ENCODE measurements at regions not wholly inside any gene's neighbourhood (a gene's known extent, or its start where the extent isn't known, plus 50 kb on each side); places are given as distances from the start of the nearest gene placed in this dataset.

DNA sequence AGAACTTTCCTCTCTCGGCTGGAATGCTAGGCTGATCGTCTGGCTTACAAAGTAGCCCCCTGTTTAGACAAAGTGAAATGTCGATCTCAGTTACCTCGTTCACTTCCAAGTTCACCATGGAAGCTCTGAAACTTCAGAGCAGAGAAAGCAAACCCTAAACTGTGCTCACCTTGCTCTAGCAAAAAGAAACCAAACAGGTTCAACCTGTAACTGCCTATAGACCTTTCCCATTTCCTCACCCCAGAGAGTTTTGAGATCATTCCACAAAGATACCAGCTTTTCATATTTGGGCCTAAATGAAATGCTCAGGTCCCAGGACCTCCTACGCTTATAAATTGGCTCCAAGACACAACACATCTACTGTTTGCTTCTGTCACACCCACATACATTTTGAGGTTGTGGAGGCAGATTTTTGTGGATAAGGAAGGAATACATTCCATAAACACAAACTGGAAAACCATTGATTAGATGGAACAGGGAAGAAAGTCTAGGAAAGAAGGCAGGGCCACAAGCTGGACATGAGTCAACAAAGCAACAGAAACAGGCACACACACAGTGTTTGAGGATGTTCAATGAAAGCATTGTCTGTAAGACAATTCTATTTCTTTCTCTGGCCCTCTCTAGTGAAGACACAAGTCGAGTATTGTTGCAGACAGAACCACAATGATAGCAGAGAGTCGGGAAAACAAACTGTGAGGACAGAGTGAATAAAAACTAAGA, 52.8 kb upstream of the TGIF1 start:
- TF ChIP-seq, protein P1, sequence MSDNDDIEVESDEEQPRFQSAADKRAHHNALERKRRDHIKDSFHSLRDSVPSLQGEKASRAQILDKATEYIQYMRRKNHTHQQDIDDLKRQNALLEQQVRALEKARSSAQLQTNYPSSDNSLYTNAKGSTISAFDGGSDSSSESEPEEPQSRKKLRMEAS (IDR thresholded peaks at IDR 0.05; ENCODE audit: low read depth, low read length): no peak
- TF ChIP-seq, protein P2, sequence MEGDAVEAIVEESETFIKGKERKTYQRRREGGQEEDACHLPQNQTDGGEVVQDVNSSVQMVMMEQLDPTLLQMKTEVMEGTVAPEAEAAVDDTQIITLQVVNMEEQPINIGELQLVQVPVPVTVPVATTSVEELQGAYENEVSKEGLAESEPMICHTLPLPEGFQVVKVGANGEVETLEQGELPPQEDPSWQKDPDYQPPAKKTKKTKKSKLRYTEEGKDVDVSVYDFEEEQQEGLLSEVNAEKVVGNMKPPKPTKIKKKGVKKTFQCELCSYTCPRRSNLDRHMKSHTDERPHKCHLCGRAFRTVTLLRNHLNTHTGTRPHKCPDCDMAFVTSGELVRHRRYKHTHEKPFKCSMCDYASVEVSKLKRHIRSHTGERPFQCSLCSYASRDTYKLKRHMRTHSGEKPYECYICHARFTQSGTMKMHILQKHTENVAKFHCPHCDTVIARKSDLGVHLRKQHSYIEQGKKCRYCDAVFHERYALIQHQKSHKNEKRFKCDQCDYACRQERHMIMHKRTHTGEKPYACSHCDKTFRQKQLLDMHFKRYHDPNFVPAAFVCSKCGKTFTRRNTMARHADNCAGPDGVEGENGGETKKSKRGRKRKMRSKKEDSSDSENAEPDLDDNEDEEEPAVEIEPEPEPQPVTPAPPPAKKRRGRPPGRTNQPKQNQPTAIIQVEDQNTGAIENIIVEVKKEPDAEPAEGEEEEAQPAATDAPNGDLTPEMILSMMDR (IDR thresholded peaks at IDR 0.05; ENCODE audit: low read depth, low read length): no peak
- no peak for TF ChIP-seq POLR2A (IDR thresholded peaks at IDR 0.05; ENCODE audit: extremely low read depth, insufficient read length)

Measured in NB4 (cell line).